OCI-LY7 (cell line): ENCODE measurements at regions not wholly inside any gene's neighbourhood (a gene's known extent, or its start where the extent isn't known, plus 50 kb on each side); places are given as distances from the start of the nearest gene placed in this dataset.
"Not testable (repeated sequence)": the region's sequence is repeated elsewhere in the genome, so short reads cannot be mapped to it uniquely, and the experiment has no call there.

Experiments
- BruUV-seq: library from RNA; stranded (reverse); fragments of 400-500 nt; replicated peaks from 2 replicates; lab custom pipeline; 2021; lab: Mats Ljungman, UMichigan
- CTCF ChIA-PET: fragments of 300-600 bp; sonication (Branson Sonifier 250); formaldehyde crosslinking; loops from one replicate; lab custom pipeline; 2022; ENCODE audit warnings: antibody characterized with exemption; ENCODE audit not compliant: unreplicated experiment; lab: Charles Lee
- POLR2A ChIA-PET: fragments of 300-600 bp; sonication (Branson Sonifier 250); formaldehyde crosslinking; loops from one replicate; lab custom pipeline; 2022; ENCODE audit warnings: antibody characterized with exemption; lab: Charles Lee
- DNase-seq: peaks from one replicate; pipeline ENCODE4 v3.0.0-alpha.2; 2015; ENCODE audit warnings: low spot score
- H2AFZ ChIP-seq: fragments of 200-600 bp; sonication (generic), shearing (Covaris generic); 2 replicates; pipeline ENCODE4 v1.6.1; 2014; ENCODE audit warnings: mild to moderate bottlenecking, antibody characterized with exemption, low read length, moderate library complexity
- H3K27ac ChIP-seq: fragments of 200-600 bp; sonication (generic); 2 replicates; pipeline ENCODE4 v1.5.1; 2014; ENCODE audit warnings: mixed run types, low read depth, mild to moderate bottlenecking, moderate library complexity, low read length, inconsistent platforms; ENCODE audit not compliant: poor library complexity, severe bottlenecking
- H3K36me3 ChIP-seq: fragments of 200-600 bp; sonication (generic); 2 replicates; pipeline ENCODE4 v1.6.1; 2014; ENCODE audit warnings: mild to moderate bottlenecking, antibody characterized with exemption, low read length, moderate library complexity, mixed read lengths; ENCODE audit not compliant: insufficient read depth
- H3K4me1 ChIP-seq: fragments of 200-600 bp; sonication (generic); 2 replicates; pipeline ENCODE4 v1.5.1; 2014; ENCODE audit warnings: mild to moderate bottlenecking, low read length; ENCODE audit not compliant: insufficient read depth, poor library complexity, severe bottlenecking
- H3K4me2 ChIP-seq: fragments of 200-600 bp; sonication (generic); 2 replicates; pipeline ENCODE4 v1.6.1; 2014; ENCODE audit warnings: mild to moderate bottlenecking, low read length
- H3K4me3 ChIP-seq: fragments of 200-600 bp; sonication (generic); 2 replicates; pipeline ENCODE4 v1.5.1; 2014; ENCODE audit warnings: mild to moderate bottlenecking, low read depth, low read length; ENCODE audit not compliant: poor library complexity, severe bottlenecking
- H3K79me2 ChIP-seq: fragments of 200-600 bp; sonication (generic); 2 replicates; pipeline ENCODE4 v1.6.1; 2016; ENCODE audit warnings: low read depth, mild to moderate bottlenecking, low read length, moderate library complexity, mixed read lengths; ENCODE audit not compliant: insufficient read depth
- H3K9me2 ChIP-seq: fragments of 200-600 bp; sonication (generic); 2 replicates; pipeline ENCODE4 v1.6.1; 2016; ENCODE audit warnings: mild to moderate bottlenecking, low read length, mixed read lengths; ENCODE audit not compliant: insufficient read depth
- H3K9me3 ChIP-seq: fragments of 200-600 bp; sonication (generic); 2 replicates; pipeline ENCODE4 v1.6.1; 2014; ENCODE audit warnings: mild to moderate bottlenecking, mixed run types, low read length, mixed read lengths
- H4K20me1 ChIP-seq: fragments of 200-600 bp; sonication (generic); 2 replicates; pipeline ENCODE4 v1.6.1; 2014; ENCODE audit warnings: mild to moderate bottlenecking, antibody characterized with exemption, low read length, moderate library complexity, mixed read lengths; ENCODE audit not compliant: insufficient read depth
- EZH2phosphoT487 ChIP-seq: fragments of 200-600 bp; sonication (generic); IDR thresholded peaks from 2 replicates; pipeline ENCODE4 v1.6.1; 2018; ENCODE audit warnings: low read depth, borderline replicate concordance, mild to moderate bottlenecking, mixed run types, antibody characterized with exemption, low read length, moderate library complexity, mixed read lengths
- intact Hi-C: fragments of 100-400 bp; cut with micrococcal nuclease; formaldehyde crosslinking; loops from one replicate; pipeline ENCODE4 v1.10.0; 2022; ENCODE audit not compliant: unreplicated experiment
- TF ChIP-seq, protein P1 (sequence below): fragments of 200-600 bp; sonication (generic); conservative IDR thresholded peaks from 2 replicates; pipeline ENCODE4 v1.5.1; 2014; ENCODE audit warnings: mild to moderate bottlenecking, antibody characterized with exemption, low read length, moderate library complexity, mixed read lengths

DNA sequence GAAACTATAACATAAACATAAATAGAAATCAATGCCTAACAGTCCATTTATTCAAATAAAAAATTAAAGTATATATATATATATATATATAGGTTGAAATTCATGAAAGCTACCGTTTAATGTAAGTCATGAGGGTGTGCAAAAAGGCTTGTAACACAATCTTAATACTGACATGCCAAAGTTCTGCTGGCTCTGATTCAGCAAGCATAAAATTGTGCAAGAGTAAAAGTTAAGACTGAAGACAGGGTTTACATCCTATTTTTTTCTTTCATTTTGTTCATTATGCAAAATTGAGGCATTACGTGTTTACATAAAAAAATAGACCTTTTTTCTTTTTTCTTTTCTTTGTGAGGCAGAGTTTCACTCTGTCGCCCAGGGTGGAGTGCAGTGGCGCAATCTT lies 984.2 kb downstream of the FSCB start:
- TF ChIP-seq, protein P1, sequence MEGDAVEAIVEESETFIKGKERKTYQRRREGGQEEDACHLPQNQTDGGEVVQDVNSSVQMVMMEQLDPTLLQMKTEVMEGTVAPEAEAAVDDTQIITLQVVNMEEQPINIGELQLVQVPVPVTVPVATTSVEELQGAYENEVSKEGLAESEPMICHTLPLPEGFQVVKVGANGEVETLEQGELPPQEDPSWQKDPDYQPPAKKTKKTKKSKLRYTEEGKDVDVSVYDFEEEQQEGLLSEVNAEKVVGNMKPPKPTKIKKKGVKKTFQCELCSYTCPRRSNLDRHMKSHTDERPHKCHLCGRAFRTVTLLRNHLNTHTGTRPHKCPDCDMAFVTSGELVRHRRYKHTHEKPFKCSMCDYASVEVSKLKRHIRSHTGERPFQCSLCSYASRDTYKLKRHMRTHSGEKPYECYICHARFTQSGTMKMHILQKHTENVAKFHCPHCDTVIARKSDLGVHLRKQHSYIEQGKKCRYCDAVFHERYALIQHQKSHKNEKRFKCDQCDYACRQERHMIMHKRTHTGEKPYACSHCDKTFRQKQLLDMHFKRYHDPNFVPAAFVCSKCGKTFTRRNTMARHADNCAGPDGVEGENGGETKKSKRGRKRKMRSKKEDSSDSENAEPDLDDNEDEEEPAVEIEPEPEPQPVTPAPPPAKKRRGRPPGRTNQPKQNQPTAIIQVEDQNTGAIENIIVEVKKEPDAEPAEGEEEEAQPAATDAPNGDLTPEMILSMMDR: no peak
- no peak for TF ChIP-seq EZH2phosphoT487
- CTCF ChIA-PET: no interaction called here
- intact Hi-C loops: no loop called here
- BruUV-seq: no TSS peak
- no peaks in the 10 kb centered on the region for H3K9me3 ChIP-seq
- no peaks in the 10 kb centered on the region for H4K20me1 ChIP-seq
- H3K27ac ChIP-seq: no peak overlapping the region
- POLR2A ChIA-PET: interaction anchor here (0.6 to 0.7 kb wide), 2 partner anchors 155 to 1362 kb away, joined by 3 read pairs; no protein-coding TSS in a partner anchor
- H3K9me2 ChIP-seq: no peaks in the 10 kb centered on the region
- no peak for DNase-seq
- no peak overlapping the region for H3K4me3 ChIP-seq
- H3K36me3 ChIP-seq: no peaks in the 10 kb centered on the region
- H3K4me2 ChIP-seq: no peak overlapping the region
- no peak overlapping the region for H2AFZ ChIP-seq
- H3K4me1 ChIP-seq: no peaks in the 10 kb centered on the region
- no peaks in the 10 kb centered on the region for H3K79me2 ChIP-seq

- Histone ChIP-seq H3K36me3 (no peaks in the 10 kb centered on the region), H3K9me3 (no peaks in the 10 kb centered on the region), H3K4me2 (no peak overlapping the region), H3K27ac (no peak overlapping the region), H3K79me2 (no peaks in the 10 kb centered on the region), H3K4me3 (no peak overlapping the region), H2AFZ (no peak overlapping the region), H3K9me2 (no peaks in the 10 kb centered on the region), H3K4me1 (no peaks in the 10 kb centered on the region), H4K20me1 (no peaks in the 10 kb centered on the region)
- no peak for TF ChIP-seq EZH2phosphoT487
- TF ChIP-seq, protein P1: no peak
- intact Hi-C loops: no loop called here
- DNase-seq: no peak
- ChIA-PET CTCF (no interaction called here), POLR2A (interaction anchor here (0.7 kb wide), 1 partner anchor 156 kb away, joined by 3 read pairs; no protein-coding TSS in a partner anchor)
- no TSS peak for BruUV-seq
Observed at GRCh38 chr14:43522191-43522590, 984.9 kb downstream of the FSCB start.

GRCh38 chr14:43503508-43503907 lies 1003.6 kb downstream of the FSCB start:
- no peak overlapping the region for H3K27ac ChIP-seq
- no peak overlapping the region for H3K4me2 ChIP-seq
- TF ChIP-seq, protein P1: no peak
- TF ChIP-seq EZH2phosphoT487: no peak
- no peak overlapping the region for H3K4me3 ChIP-seq
- CTCF ChIA-PET: no interaction called here
- DNase-seq: no peak
- no peaks in the 10 kb centered on the region for H4K20me1 ChIP-seq
- no peaks in the 10 kb centered on the region for H3K79me2 ChIP-seq
- BruUV-seq: no TSS peak
- no peaks in the 10 kb centered on the region for H3K9me3 ChIP-seq
- no peaks in the 10 kb centered on the region for H3K36me3 ChIP-seq
- intact Hi-C loops: no loop called here
- H3K9me2 ChIP-seq: no peaks in the 10 kb centered on the region
- no peaks in the 10 kb centered on the region for H3K4me1 ChIP-seq
- H2AFZ ChIP-seq: no peak overlapping the region
- POLR2A ChIA-PET: interaction anchor here (1.2 kb wide), 1 partner anchor 14 kb away, joined by 3 read pairs; no protein-coding TSS in a partner anchor

GRCh38 chr14:43492359-43492758 lies 1014.7 kb downstream of the FSCB start:
- intact Hi-C loops, H2AFZ ChIP-seq, H3K9me3 ChIP-seq, H3K9me2 ChIP-seq, DNase-seq, H3K4me3 ChIP-seq, CTCF ChIA-PET, POLR2A ChIA-PET, H4K20me1 ChIP-seq, H3K27ac ChIP-seq, H3K4me2 ChIP-seq, H3K79me2 ChIP-seq, H3K36me3 ChIP-seq, BruUV-seq, H3K4me1 ChIP-seq: not testable (repeated sequence)
